Neuronal stem cell (in vitro differentiated cells): ENCODE measurements at regions not wholly inside any gene's neighbourhood (a gene's known extent, or its start where the extent isn't known, plus 50 kb on each side); places are given as distances from the start of the nearest gene placed in this dataset.

Experiments used
- DNase-seq: peaks from one replicate; pipeline ENCODE4 v3.0.0-alpha.2; 2013; ENCODE audit warnings: low spot score
- H2AFZ ChIP-seq: one replicate; pipeline ENCODE4 v1.6.1; 2013; ENCODE audit warnings: mild to moderate bottlenecking, low read length, inconsistent platforms
- H2AK5ac ChIP-seq: 2 replicates; pipeline ENCODE4 v1.6.1; 2013; ENCODE audit warnings: low read depth, mild to moderate bottlenecking, inconsistent platforms, low read length, moderate library complexity, mixed read lengths
- H2BK120ac ChIP-seq: 2 replicates; pipeline ENCODE4 v1.6.1; 2013; ENCODE audit warnings: low read depth, mild to moderate bottlenecking, inconsistent platforms, low read length, moderate library complexity, mixed read lengths
- H2BK12ac ChIP-seq: one replicate; pipeline ENCODE4 v1.6.1; 2013; ENCODE audit warnings: low read length, inconsistent platforms
- H2BK15ac ChIP-seq: 2 replicates; pipeline ENCODE4 v1.6.1; 2013; ENCODE audit warnings: mild to moderate bottlenecking, low read length, inconsistent platforms, mixed read lengths
- H2BK5ac ChIP-seq: one replicate; pipeline ENCODE4 v1.6.1; 2013; ENCODE audit warnings: inconsistent platforms, mild to moderate bottlenecking, low read length, moderate library complexity
- H3K14ac ChIP-seq: one replicate; pipeline ENCODE4 v1.6.1; 2013; ENCODE audit warnings: low read length, inconsistent platforms
- H3K18ac ChIP-seq: 2 replicates; pipeline ENCODE4 v1.6.1; 2013; ENCODE audit warnings: low read length, inconsistent platforms
- H3K23ac ChIP-seq: 2 replicates; pipeline ENCODE4 v1.6.1; 2013; ENCODE audit warnings: low read depth, mild to moderate bottlenecking, mixed read lengths, low read length, inconsistent platforms; ENCODE audit not compliant: poor library complexity
- H3K27ac ChIP-seq: replicated peaks from 3 replicates; pipeline ENCODE4 v1.5.1; 2013; ENCODE audit warnings: low read length, inconsistent platforms
- H3K27me3 ChIP-seq, 3 experiments: 2 replicates each; pipeline ENCODE4 v1.6.1; 2013; ENCODE audit warnings: low read length in 3 of 3, mild to moderate bottlenecking in 2 of 3, inconsistent platforms in 1 of 3, low read depth in 1 of 3, mixed read lengths in 1 of 3, moderate library complexity in 1 of 3; ENCODE audit not compliant: control insufficient read depth in 3 of 3, insufficient read depth in 3 of 3
- H3K36me3 ChIP-seq, 2 donors: replicated peaks in 1 of 2; 2 replicates each; pipeline ENCODE4 v1.6.1; 2013; ENCODE audit warnings: low read length in 2 of 2; ENCODE audit not compliant: control insufficient read depth in 2 of 2, insufficient read depth in 2 of 2
- H3K4ac ChIP-seq: 2 replicates; pipeline ENCODE4 v1.6.1; 2013; ENCODE audit warnings: inconsistent platforms, mild to moderate bottlenecking, low read length, moderate library complexity
- H3K4me1 ChIP-seq, 2 donors: 1 replicate in 1 of 2; 2 replicates in 1 of 2; pipeline ENCODE4 v1.6.1; 2013; ENCODE audit warnings: low read length in 2 of 2, low read depth in 1 of 2; ENCODE audit not compliant: control insufficient read depth in 2 of 2, insufficient read depth in 1 of 2
- H3K4me2 ChIP-seq: one replicate; pipeline ENCODE4 v1.6.1; 2013; ENCODE audit warnings: mild to moderate bottlenecking, low read length, inconsistent platforms; ENCODE audit not compliant: insufficient read depth, poor library complexity, severe bottlenecking
- H3K4me3 ChIP-seq, 2 donors: 2 replicates each; pipeline ENCODE4 v1.5.1; 2013; ENCODE audit warnings: low read length in 2 of 2, mild to moderate bottlenecking in 2 of 2, inconsistent platforms in 1 of 2, moderate library complexity in 1 of 2
- H3K79me1 ChIP-seq: one replicate; pipeline ENCODE4 v1.6.1; 2013; ENCODE audit warnings: low read depth, mild to moderate bottlenecking, inconsistent platforms, low read length, moderate library complexity
- H3K9ac ChIP-seq: one replicate; pipeline ENCODE4 v1.6.1; 2013; ENCODE audit warnings: mild to moderate bottlenecking, low read depth, low read length, inconsistent platforms; ENCODE audit not compliant: poor library complexity
- H3K9me3 ChIP-seq, 2 donors: replicated peaks in 1 of 2; 2 replicates each; pipeline versions ENCODE3 to v1.6.1; 2013; ENCODE audit warnings: low read length in 2 of 2, mild to moderate bottlenecking in 2 of 2, inconsistent platforms in 1 of 2, low read depth in 1 of 2, mixed read lengths in 1 of 2, moderate library complexity in 1 of 2; ENCODE audit not compliant: control insufficient read depth in 2 of 2, insufficient read depth in 1 of 2
- H4K8ac ChIP-seq: one replicate; pipeline ENCODE4 v1.6.1; 2013; ENCODE audit warnings: low read depth, mild to moderate bottlenecking, inconsistent platforms, low read length, moderate library complexity
- H4K91ac ChIP-seq: one replicate; pipeline ENCODE4 v1.6.1; 2013; ENCODE audit warnings: low read length, low read depth, mild to moderate bottlenecking, inconsistent platforms; ENCODE audit not compliant: poor library complexity
- WGBS, 2 donors: extraction: QIAGEN DNeasy Blood & Tissue Kit; methylation state at CpG; one replicate each; pipeline ENCODE4 v1.1.7; 2013; ENCODE audit warnings: missing lambda C conversion rate in 2 of 2, mixed read lengths in 1 of 2; ENCODE audit not compliant: insufficient read length in 2 of 2, insufficient replicate concordance in 1 of 2; ENCODE audit errors: extremely low coverage in 2 of 2; 5-methylcytosine and 5-hydroxymethylcytosine counted together

DNA sequence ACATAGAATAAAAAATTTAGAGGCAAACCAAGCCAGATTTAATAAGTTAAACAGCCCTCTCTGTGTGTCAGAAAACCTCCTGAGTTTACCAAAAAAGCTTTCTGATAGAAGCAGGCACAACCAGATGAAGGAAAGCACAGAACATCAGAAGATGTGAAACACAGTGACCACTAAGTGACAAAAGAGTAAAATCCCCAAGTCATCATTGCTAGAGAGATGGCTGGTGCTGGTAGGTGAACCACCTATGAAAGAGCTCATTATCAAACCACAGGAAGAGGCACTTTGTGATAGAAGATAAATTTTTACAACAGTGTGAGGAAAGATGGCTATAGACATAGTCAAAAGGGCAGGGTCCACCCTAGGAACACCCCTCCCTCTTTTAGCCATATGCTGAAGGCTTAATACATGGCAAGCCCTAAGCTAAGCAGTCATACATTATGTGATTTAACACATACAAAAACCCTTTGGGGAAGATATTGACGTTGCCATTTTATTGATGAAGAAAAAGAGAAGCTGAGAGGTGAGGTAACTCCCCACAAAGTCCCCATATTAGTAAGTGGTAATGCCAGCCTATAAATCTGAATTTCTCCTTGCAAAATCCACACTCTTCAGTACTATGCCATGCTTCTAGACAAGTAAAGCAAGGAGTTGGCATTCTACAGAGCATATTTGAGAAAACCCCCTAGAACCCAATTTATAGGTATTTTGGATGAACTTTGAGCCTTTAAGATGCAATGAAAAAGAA, 449.9 kb downstream of the LRIG3 start:
- H3K36me3 ChIP-seq = no peaks in the 10 kb centered on the region
- no peak overlapping the region for H3K4me3 ChIP-seq
- no peak overlapping the region for H4K8ac ChIP-seq
- no peak overlapping the region for H3K14ac ChIP-seq
- H3K4me1 ChIP-seq = no peaks in the 10 kb centered on the region
- H2AK5ac ChIP-seq = no peak overlapping the region
- H3K79me1 ChIP-seq = no peaks in the 10 kb centered on the region
- no peak overlapping the region for H2BK12ac ChIP-seq
- H3K23ac ChIP-seq = no peak overlapping the region
- H3K4ac ChIP-seq = no peak overlapping the region
- H2BK120ac ChIP-seq = no peak overlapping the region
- no peak overlapping the region for H3K18ac ChIP-seq
- no peak overlapping the region for H3K9ac ChIP-seq
- no peak overlapping the region for H4K91ac ChIP-seq
- DNase-seq = no peak
- no peaks in the 10 kb centered on the region for H3K27me3 ChIP-seq
- no peak overlapping the region for H3K27ac ChIP-seq
- no peaks in the 10 kb centered on the region for H3K9me3 ChIP-seq
- no peak overlapping the region for H2BK5ac ChIP-seq
- no CpG with 5 or more reads among the region's 1 CpG for WGBS, 2 donors
- no peak overlapping the region for H2AFZ ChIP-seq
- no peak overlapping the region for H3K4me2 ChIP-seq
- H2BK15ac ChIP-seq = no peak overlapping the region

DNA sequence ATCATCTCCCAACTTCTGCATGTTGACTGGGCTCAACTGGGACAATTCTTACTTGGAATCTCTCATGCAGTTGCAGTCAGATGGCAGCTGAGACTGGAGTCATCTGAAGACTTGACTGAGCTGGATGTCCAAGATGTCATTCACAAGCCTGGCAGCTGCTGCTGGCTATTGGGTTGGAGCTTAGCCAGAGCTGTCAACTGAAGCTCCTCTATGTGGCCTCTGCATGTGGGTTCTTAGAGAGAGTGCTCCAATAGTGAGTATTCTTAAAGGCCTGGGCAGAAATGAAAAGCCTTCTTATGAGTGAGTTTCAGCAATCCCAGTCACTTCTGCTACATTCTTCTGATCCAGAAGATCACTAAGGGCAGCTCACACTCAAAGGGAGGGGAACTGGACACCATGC, 440.9 kb downstream of the LRIG3 start:
- H3K79me1 ChIP-seq = no peaks in the 10 kb centered on the region
- no peak overlapping the region for H3K27ac ChIP-seq
- no peak overlapping the region for H3K4ac ChIP-seq
- H3K23ac ChIP-seq = no peak overlapping the region
- no peak overlapping the region for H3K9ac ChIP-seq
- no peak overlapping the region for H2AFZ ChIP-seq
- H3K4me3 ChIP-seq = no peak overlapping the region
- H3K18ac ChIP-seq = no peak overlapping the region
- no peaks in the 10 kb centered on the region for H3K36me3 ChIP-seq
- no peak for DNase-seq
- H2BK15ac ChIP-seq = no peak overlapping the region
- no peak overlapping the region for H4K91ac ChIP-seq
- no peak overlapping the region for H2BK120ac ChIP-seq
- no peak overlapping the region for H2AK5ac ChIP-seq
- H3K14ac ChIP-seq = no peak overlapping the region
- no peak overlapping the region for H3K4me2 ChIP-seq
- no peak overlapping the region for H4K8ac ChIP-seq
- no peak overlapping the region for H2BK5ac ChIP-seq
- no peaks in the 10 kb centered on the region for H3K27me3 ChIP-seq
- no peaks in the 10 kb centered on the region for H3K9me3 ChIP-seq
- H3K4me1 ChIP-seq = peaks cover 2 to 20% of the 10 kb centered on the region in 2 donors
- no peak overlapping the region for H2BK12ac ChIP-seq

DNA sequence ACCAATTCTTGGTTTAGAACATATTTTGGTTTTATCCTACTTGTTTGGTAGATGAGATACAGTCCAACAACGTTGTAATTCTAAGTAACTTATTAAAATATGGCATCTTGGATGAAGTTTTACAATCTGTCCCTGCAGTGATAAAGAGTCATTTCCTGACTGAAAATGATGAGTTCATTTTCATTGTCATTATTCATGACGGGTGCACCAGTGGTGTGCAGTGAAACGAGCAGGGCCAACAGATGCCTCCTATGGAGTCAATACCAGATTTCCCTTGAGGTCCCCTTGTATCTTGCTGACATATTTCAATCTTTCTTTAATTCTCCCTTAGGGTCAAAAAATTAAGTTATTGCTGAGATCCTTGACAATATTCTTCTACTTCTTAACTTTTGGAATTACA, 438.5 kb downstream of the LRIG3 start:
- H3K79me1 ChIP-seq = no peaks in the 10 kb centered on the region
- H2AK5ac ChIP-seq = no peak overlapping the region
- no peaks in the 10 kb centered on the region for H3K36me3 ChIP-seq
- H3K9ac ChIP-seq = no peak overlapping the region
- H3K18ac ChIP-seq = no peak overlapping the region
- no peak overlapping the region for H2BK120ac ChIP-seq
- H2BK12ac ChIP-seq = no peak overlapping the region
- no peak overlapping the region for H2BK15ac ChIP-seq
- peak overlapping the region; percentile 51 for H2AFZ ChIP-seq
- no peak overlapping the region for H3K27ac ChIP-seq
- no peak overlapping the region for H3K4ac ChIP-seq
- no peaks in the 10 kb centered on the region for H3K9me3 ChIP-seq
- H3K4me3 ChIP-seq = no peak overlapping the region
- H4K91ac ChIP-seq = no peak overlapping the region
- no peaks in the 10 kb centered on the region for H3K27me3 ChIP-seq
- WGBS, 2 donors = no CpG with 5 or more reads among the region's 3 CpGs
- no peak overlapping the region for H3K23ac ChIP-seq
- DNase-seq = no peak
- H3K4me2 ChIP-seq = no peak overlapping the region
- no peak overlapping the region for H2BK5ac ChIP-seq
- H3K14ac ChIP-seq = no peak overlapping the region
- H3K4me1 ChIP-seq = peaks cover 2 to 23% of the 10 kb centered on the region in 2 donors
- H4K8ac ChIP-seq = no peak overlapping the region

DNA sequence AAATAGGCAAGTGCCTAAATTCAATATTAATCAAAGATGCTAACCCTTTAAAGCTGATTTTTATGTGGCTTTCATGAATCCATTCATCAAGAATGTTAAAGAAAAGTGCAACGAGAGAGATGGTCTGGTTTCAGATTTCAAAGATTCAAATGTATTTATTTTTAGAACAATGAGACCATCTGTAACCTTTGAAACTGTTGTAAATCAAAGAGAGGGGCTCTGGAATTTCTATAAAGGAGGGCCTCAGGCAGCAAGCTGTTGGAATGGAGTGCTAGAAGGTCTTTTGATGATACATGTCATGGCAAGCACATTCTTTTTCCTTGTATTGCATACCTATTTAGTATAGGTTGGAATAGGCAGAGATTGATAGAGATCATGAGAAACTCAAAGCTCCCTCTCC, 433.0 kb downstream of the LRIG3 start:
- no peaks in the 10 kb centered on the region for H3K9me3 ChIP-seq
- H3K4me3 ChIP-seq = no peak overlapping the region
- no peak overlapping the region for H4K8ac ChIP-seq
- peak overlapping the region; percentile 30 for H2AFZ ChIP-seq
- H3K27ac ChIP-seq = no peak overlapping the region
- H3K9ac ChIP-seq = no peak overlapping the region
- H2BK5ac ChIP-seq = no peak overlapping the region
- H3K36me3 ChIP-seq = no peaks in the 10 kb centered on the region
- no peak overlapping the region for H2AK5ac ChIP-seq
- H3K23ac ChIP-seq = no peak overlapping the region
- H3K4ac ChIP-seq = no peak overlapping the region
- no peak overlapping the region for H4K91ac ChIP-seq
- no peaks in the 10 kb centered on the region for H3K79me1 ChIP-seq
- H2BK15ac ChIP-seq = no peak overlapping the region
- no CpG with 5 or more reads among the region's 1 CpG for WGBS, 2 donors
- no peak overlapping the region for H2BK120ac ChIP-seq
- no peak overlapping the region for H2BK12ac ChIP-seq
- H3K4me1 ChIP-seq = peaks cover 3 to 18% of the 10 kb centered on the region in 2 donors
- H3K14ac ChIP-seq = no peak overlapping the region
- no peak overlapping the region for H3K18ac ChIP-seq
- H3K4me2 ChIP-seq = no peak overlapping the region
- no peak for DNase-seq
- no peaks in the 10 kb centered on the region for H3K27me3 ChIP-seq
